ENCODE measurements at regions not wholly inside any gene's neighbourhood (a gene's known extent, or its start where the extent isn't known, plus 50 kb on each side); places are given as distances from the start of the nearest gene placed in this dataset.

DNA sequence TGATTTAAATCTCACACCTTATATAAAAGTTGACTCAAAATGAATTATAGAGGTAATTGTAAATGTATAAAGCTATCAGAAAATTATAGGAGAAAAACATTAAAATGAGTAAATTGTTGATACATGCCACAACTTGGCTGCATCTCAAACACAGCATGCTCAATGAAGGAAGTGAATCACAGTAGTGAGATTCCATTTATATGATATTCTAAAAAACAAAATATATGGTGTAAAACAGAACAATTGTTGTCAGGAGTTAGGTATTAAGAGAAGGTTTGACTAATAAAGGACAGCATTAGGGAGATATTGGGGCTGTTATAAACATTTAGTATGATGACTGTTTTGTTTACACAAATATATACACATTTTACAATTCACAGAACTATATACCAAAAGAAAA, 356.6 kb upstream of the CELF4 start:
- DNase-seq (ENCODE audit: low spot score in 2 of 2): no peak
- Histone ChIP-seq H3K27me3 (no peaks in the 10 kb centered on the region), H3K4me3 (no peak overlapping the region), H3K36me3 (no peaks in the 10 kb centered on the region), H3K4me1 (no peaks in the 10 kb centered on the region), H3K27ac (no peak overlapping the region), H3K9me3 (no peaks in the 10 kb centered on the region)
- TF ChIP-seq EP300 (IDR thresholded peaks at IDR 0.05) (no peak), POLR2A (IDR thresholded peaks at IDR 0.05) (no peak)
- TF ChIP-seq, protein P1, sequence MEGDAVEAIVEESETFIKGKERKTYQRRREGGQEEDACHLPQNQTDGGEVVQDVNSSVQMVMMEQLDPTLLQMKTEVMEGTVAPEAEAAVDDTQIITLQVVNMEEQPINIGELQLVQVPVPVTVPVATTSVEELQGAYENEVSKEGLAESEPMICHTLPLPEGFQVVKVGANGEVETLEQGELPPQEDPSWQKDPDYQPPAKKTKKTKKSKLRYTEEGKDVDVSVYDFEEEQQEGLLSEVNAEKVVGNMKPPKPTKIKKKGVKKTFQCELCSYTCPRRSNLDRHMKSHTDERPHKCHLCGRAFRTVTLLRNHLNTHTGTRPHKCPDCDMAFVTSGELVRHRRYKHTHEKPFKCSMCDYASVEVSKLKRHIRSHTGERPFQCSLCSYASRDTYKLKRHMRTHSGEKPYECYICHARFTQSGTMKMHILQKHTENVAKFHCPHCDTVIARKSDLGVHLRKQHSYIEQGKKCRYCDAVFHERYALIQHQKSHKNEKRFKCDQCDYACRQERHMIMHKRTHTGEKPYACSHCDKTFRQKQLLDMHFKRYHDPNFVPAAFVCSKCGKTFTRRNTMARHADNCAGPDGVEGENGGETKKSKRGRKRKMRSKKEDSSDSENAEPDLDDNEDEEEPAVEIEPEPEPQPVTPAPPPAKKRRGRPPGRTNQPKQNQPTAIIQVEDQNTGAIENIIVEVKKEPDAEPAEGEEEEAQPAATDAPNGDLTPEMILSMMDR (IDR thresholded peaks at IDR 0.05): no peak

DNA sequence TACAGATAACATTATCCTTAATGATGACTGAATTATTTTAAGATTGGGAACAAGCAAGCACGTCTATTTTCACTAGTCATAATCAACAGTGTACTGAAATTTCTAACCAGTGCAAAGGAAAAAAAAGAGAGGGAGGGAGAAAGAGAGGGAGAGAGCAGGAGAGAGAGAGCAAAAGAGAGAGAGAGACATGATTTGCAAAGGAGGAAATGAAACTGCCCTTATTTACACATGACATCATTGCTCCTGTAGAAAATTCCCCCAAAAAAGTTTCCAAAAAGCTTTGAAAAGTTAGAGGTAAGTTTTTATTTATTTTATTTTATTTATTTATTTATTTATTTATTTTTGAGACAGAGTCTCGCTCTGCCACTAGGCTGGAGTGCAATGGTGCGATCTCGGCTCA, 355.3 kb upstream of the CELF4 start:
- 88 to 90% methylated on average over 4 of the region's 4 CpGs for WGBS, 2 donors

DNA sequence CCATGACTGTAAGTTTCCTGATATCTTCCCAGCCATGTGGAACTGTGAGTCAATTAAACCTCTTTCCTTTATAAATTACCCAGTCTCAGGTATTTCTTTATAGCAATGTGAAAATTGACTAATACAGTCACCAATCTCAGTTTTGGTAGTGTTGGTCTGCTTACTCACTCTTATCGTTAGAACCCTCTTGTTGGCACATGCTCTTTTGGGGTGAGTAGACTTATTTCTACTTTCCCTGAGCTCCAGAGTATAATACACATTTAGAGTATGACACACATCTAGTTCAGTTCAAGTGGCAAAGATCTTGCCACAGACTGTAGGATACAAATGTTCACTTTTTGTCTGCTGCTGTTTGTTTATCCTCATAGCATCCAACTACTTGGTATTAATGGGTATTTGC, 347.5 kb upstream of the CELF4 start:
- H3K4me3 ChIP-seq: no peak overlapping the region
- WGBS, 2 donors: 87 to 97% methylated on average over 1 of the region's 1 CpG
- no peak for TF ChIP-seq EP300 (IDR thresholded peaks at IDR 0.05)
- no peak for TF ChIP-seq POLR2A (IDR thresholded peaks at IDR 0.05)
- DNase-seq (ENCODE audit: low spot score in 2 of 2): no peak
- no peaks in the 10 kb centered on the region for H3K36me3 ChIP-seq
- H3K4me1 ChIP-seq: no peaks in the 10 kb centered on the region
- H3K27ac ChIP-seq: no peak overlapping the region
- H3K27me3 ChIP-seq: no peaks in the 10 kb centered on the region
- H3K9me3 ChIP-seq: peaks cover 0 to 4% (median 0%) of the 10 kb centered on the region in 4 donors

More for the DNA sequence above, 355.3 kb upstream of the CELF4 start:
- TF ChIP-seq POLR2A (IDR thresholded peaks at IDR 0.05) (no peak), EP300 (IDR thresholded peaks at IDR 0.05) (no peak)
- TF ChIP-seq, protein P1 (IDR thresholded peaks at IDR 0.05): no peak
- Histone ChIP-seq H3K9me3 (no peaks in the 10 kb centered on the region), H3K36me3 (no peaks in the 10 kb centered on the region), H3K27ac (no peak overlapping the region), H3K4me3 (no peak overlapping the region), H3K27me3 (no peaks in the 10 kb centered on the region), H3K4me1 (no peaks in the 10 kb centered on the region)
- DNase-seq (ENCODE audit: low spot score in 2 of 2): no peak

DNA sequence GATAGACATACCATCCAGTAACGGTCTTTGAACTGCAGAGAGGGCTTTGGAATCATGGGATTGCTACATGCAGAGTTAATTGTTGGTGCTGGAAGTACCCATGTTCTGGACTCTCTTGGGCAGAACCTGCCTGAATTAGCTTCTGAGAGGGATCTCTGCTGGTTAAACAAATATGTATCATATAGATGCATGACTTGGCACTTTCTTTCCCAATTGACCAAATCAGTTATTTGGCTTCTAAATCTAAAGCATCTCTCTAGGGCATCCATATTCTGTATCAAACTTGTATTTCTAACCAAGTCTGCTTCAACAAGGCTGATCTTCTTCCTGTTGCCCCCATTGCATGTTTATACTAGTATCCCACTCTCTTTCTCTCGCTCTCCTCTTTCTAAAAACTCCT, 336.7 kb upstream of the CELF4 start:
- Histone ChIP-seq H3K4me3 (no peak overlapping the region), H3K27ac (no peak overlapping the region), H3K36me3 (no peaks in the 10 kb centered on the region), H3K4me1 (no peaks in the 10 kb centered on the region), H3K27me3 (no peaks in the 10 kb centered on the region), H3K9me3 (peaks cover 0 to 3% (median 0%) of the 10 kb centered on the region in 4 donors)
- 87 to 95% methylated on average over 2 of the region's 2 CpGs for WGBS, 2 donors
- TF ChIP-seq POLR2A (IDR thresholded peaks at IDR 0.05) (no peak), EP300 (IDR thresholded peaks at IDR 0.05) (no peak)
- TF ChIP-seq, protein P1 (IDR thresholded peaks at IDR 0.05): no peak
- DNase-seq (ENCODE audit: low spot score in 2 of 2): no peak

DNA sequence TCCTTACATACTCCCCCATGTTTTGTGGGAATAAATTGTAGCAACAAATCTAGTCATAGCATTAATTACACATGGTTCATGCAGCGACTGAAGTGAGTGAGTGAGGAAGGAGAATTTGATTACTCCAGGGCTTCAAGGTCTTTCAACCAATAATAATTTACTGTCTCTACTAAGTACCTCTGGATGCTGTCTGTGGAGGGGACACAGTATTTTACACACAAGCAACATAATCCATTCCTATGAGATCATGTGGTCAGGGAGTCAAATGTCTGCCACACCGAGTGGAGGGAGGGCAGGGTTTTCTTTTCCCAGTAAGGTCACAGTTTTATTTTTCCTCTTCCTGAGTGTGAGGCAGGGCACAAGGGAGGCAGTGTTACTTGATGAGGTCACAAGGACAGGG, 334.7 kb upstream of the CELF4 start:
- Histone ChIP-seq H3K4me1 (no peaks in the 10 kb centered on the region), H3K36me3 (no peaks in the 10 kb centered on the region), H3K9me3 (no peaks in the 10 kb centered on the region), H3K4me3 (no peak overlapping the region), H3K27me3 (no peaks in the 10 kb centered on the region), H3K27ac (no peak overlapping the region)
- no peak for DNase-seq (ENCODE audit: low spot score in 2 of 2)
- WGBS, 2 donors: 24 to 29% methylated on average over 2 of the region's 2 CpGs
- TF ChIP-seq, protein P1 (IDR thresholded peaks at IDR 0.05): no peak
- TF ChIP-seq POLR2A (IDR thresholded peaks at IDR 0.05) (no peak), EP300 (IDR thresholded peaks at IDR 0.05) (no peak)

DNA sequence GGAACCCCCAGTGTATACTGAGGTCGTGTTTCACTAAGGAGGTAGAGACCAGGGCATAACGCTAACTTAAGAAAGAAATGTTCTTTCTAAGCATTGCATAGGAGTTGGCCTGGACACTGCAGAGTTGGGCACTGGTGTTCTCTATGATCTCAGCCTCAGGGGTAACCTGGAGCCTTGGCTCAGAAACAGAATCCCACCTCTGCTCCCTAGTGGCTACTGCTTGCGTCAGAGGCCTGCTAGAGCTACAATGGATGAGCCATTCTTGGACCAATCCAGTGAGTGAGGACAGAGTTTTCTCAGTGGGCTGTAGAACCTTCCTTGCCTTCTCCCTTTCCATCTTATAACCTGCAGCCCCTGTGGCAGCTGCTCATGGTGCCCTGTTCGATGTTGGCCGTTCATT, 324.4 kb upstream of the CELF4 start:
- Histone ChIP-seq H3K27me3 (no peaks in the 10 kb centered on the region), H3K27ac (no peak overlapping the region), H3K36me3 (no peaks in the 10 kb centered on the region), H3K4me3 (no peak overlapping the region), H3K9me3 (no peaks in the 10 kb centered on the region), H3K4me1 (no peaks in the 10 kb centered on the region)
- TF ChIP-seq, protein P1 (IDR thresholded peaks at IDR 0.05): no peak
- no peak for TF ChIP-seq POLR2A (IDR thresholded peaks at IDR 0.05)
- no peak for TF ChIP-seq EP300 (IDR thresholded peaks at IDR 0.05)
- no peak for DNase-seq (ENCODE audit: low spot score in 2 of 2)
- WGBS, 2 donors: 65 to 70% methylated on average over 5 of the region's 5 CpGs
